DMS53 (cell line): ENCODE measurements at regions not wholly inside any gene's neighbourhood (a gene's known extent, or its start where the extent isn't known, plus 50 kb on each side); places are given as distances from the start of the nearest gene placed in this dataset.
A peak's percentile ranks its signal among the peaks of the same experiment; 100 is the strongest.

Experiments
- DNase-seq: peaks from one replicate; lab custom pipeline; 2025; lab: John Stamatoyannopoulos, UW

GRCh38 chr11:26777372-26777808 lies 55.5 kb upstream of the SLC5A12 start:
- DNase-seq: no peak

- no peak for DNase-seq
These were observed 56.3 kb upstream of the SLC5A12 start for GRCh38 chr11:26778000-26778757.

- DNase-seq: no peak
These were observed 57.4 kb upstream of the SLC5A12 start for GRCh38 chr11:26779074-26779865.

- no peak for DNase-seq
These were observed 58.7 kb upstream of the SLC5A12 start for GRCh38 chr11:26780376-26781085.

GRCh38 chr11:26782220-26782965 lies 60.5 kb upstream of the SLC5A12 start:
- DNase-seq: no peak

- peak; percentile 11 for DNase-seq
These were observed 62.1 kb upstream of the SLC5A12 start for GRCh38 chr11:26783997-26784396.

GRCh38 chr11:26790738-26791137 lies 68.9 kb upstream of the SLC5A12 start:
- DNase-seq: no peak

GRCh38 chr11:26792941-26793340 lies 71.1 kb upstream of the SLC5A12 start:
- DNase-seq: no peak

- no peak for DNase-seq
These were observed 71.6 kb upstream of the SLC5A12 start for GRCh38 chr11:26793487-26793886.

- no peak for DNase-seq
These were observed 79.7 kb upstream of the SLC5A12 start for GRCh38 chr11:26801601-26802000.

GRCh38 chr11:26805001-26805400 lies 83.1 kb upstream of the SLC5A12 start:
- DNase-seq: no peak

GRCh38 chr11:26806219-26806618 lies 84.4 kb upstream of the SLC5A12 start:
- DNase-seq: no peak

- DNase-seq: no peak
These were observed 98.9 kb upstream of the SLC5A12 start for GRCh38 chr11:26820739-26821138.

- peak; percentile 8 for DNase-seq
These were observed 102.1 kb upstream of the SLC5A12 start for GRCh38 chr11:26823963-26824362.

- no peak for DNase-seq
These were observed 105.8 kb upstream of the SLC5A12 start for GRCh38 chr11:26827567-26828081.

- DNase-seq: no peak
These were observed 106.4 kb upstream of the SLC5A12 start for GRCh38 chr11:26828288-26828687.

- no peak for DNase-seq
These were observed 108.4 kb upstream of the SLC5A12 start for GRCh38 chr11:26830218-26830617.

GRCh38 chr11:26830757-26831156 lies 108.9 kb upstream of the SLC5A12 start:
- no peak for DNase-seq

GRCh38 chr11:26834601-26835000 lies 112.7 kb upstream of the SLC5A12 start:
- DNase-seq: no peak

- DNase-seq: no peak
These were observed 113.8 kb upstream of the SLC5A12 start for GRCh38 chr11:26835611-26836010.

- DNase-seq: no peak
These were observed 115.3 kb upstream of the SLC5A12 start for GRCh38 chr11:26837154-26837553.
